ENCODE measurements at regions not wholly inside any gene's neighbourhood (a gene's known extent, or its start where the extent isn't known, plus 50 kb on each side); places are given as distances from the start of the nearest gene placed in this dataset.
"Not testable (repeated sequence)": the region's sequence is repeated elsewhere in the genome, so short reads cannot be mapped to it uniquely, and the experiment has no call there.

- no peak for DNase-seq (ENCODE audit: low read depth in 2 of 2)
Measured at GRCh38 chr5:8561854-8562253, 692.9 kb downstream of the MTRR start.

- DNase-seq (ENCODE audit: low read depth in 2 of 2): not testable (repeated sequence)
Measured at GRCh38 chr5:8563540-8563939, 694.6 kb downstream of the MTRR start.

- no peak for DNase-seq (ENCODE audit: low read depth in 2 of 2)
Measured at GRCh38 chr5:8568858-8569257, 699.9 kb downstream of the MTRR start.

GRCh38 chr5:8570528-8570927 is 701.6 kb downstream of the MTRR start:
- DNase-seq (ENCODE audit: low read depth in 2 of 2): no peak

GRCh38 chr5:8576178-8576577 is 707.2 kb downstream of the MTRR start:
- DNase-seq (ENCODE audit: low read depth in 2 of 2): no peak

GRCh38 chr5:8577792-8578191 is 708.8 kb downstream of the MTRR start:
- DNase-seq (ENCODE audit: low read depth in 2 of 2): no peak

- no peak for DNase-seq (ENCODE audit: low read depth in 2 of 2)
Measured at GRCh38 chr5:8580298-8580697, 711.4 kb downstream of the MTRR start.

- DNase-seq (ENCODE audit: low read depth in 2 of 2): no peak
Measured at GRCh38 chr5:8581047-8581446, 712.1 kb downstream of the MTRR start.

GRCh38 chr5:8585230-8586018 is 716.5 kb downstream of the MTRR start:
- DNase-seq (ENCODE audit: low read depth in 2 of 2): no peak

- DNase-seq (ENCODE audit: low read depth in 2 of 2): no peak
Measured at GRCh38 chr5:8590959-8591358, 722.0 kb downstream of the MTRR start.

GRCh38 chr5:8598356-8598755 is 729.4 kb downstream of the MTRR start:
- DNase-seq (ENCODE audit: low read depth in 2 of 2): no peak

- no peak for DNase-seq (ENCODE audit: low read depth in 2 of 2)
Measured at GRCh38 chr5:8598996-8599395, 730.0 kb downstream of the MTRR start.

- no peak for DNase-seq (ENCODE audit: low read depth in 2 of 2)
Measured at GRCh38 chr5:8600843-8601242, 731.9 kb downstream of the MTRR start.

GRCh38 chr5:8601831-8602354 is 732.9 kb downstream of the MTRR start:
- no peak for DNase-seq (ENCODE audit: low read depth in 2 of 2)

- no peak for DNase-seq (ENCODE audit: low read depth in 2 of 2)
Measured at GRCh38 chr5:8606231-8606630, 737.3 kb downstream of the MTRR start.

- DNase-seq (ENCODE audit: low read depth in 2 of 2): no peak
Measured at GRCh38 chr5:8611067-8611466, 742.1 kb downstream of the MTRR start.

- no peak for DNase-seq (ENCODE audit: low read depth in 2 of 2)
Measured at GRCh38 chr5:8613078-8613685, 744.2 kb downstream of the MTRR start.

GRCh38 chr5:8615142-8615858 is 746.4 kb downstream of the MTRR start:
- DNase-seq (ENCODE audit: low read depth in 2 of 2): no peak

GRCh38 chr5:8628521-8628920 is 759.6 kb downstream of the MTRR start:
- DNase-seq (ENCODE audit: low read depth in 2 of 2): no peak

- no peak for DNase-seq (ENCODE audit: low read depth in 2 of 2)
Measured at GRCh38 chr5:8633259-8633658, 764.3 kb downstream of the MTRR start.

- no peak for DNase-seq (ENCODE audit: low read depth in 2 of 2)
Measured at GRCh38 chr5:8633696-8634095, 764.7 kb downstream of the MTRR start.

GRCh38 chr5:8634219-8634618 is 765.3 kb downstream of the MTRR start:
- DNase-seq (ENCODE audit: low read depth in 2 of 2): no peak
